Right cardiac atrium (tissue), 5 donors: ENCODE measurements at regions not wholly inside any gene's neighbourhood (a gene's known extent, or its start where the extent isn't known, plus 50 kb on each side); places are given as distances from the start of the nearest gene placed in this dataset.

Experiments
- ATAC-seq, 2 donors: fragments of 200-7000 bp; cut with Tn5 transposase; one replicate each; pipeline versions ENCODE4 v1.8.0 to v1.9.1; 2020; ENCODE audit warnings: moderate library complexity in 2 of 2, mild to moderate bottlenecking in 1 of 2
- DNase-seq, 3 donors: peaks; one replicate each; pipeline ENCODE4 v3.0.0-alpha.2; 2020
- H3K27ac ChIP-seq: one replicate; pipeline ENCODE4 v1.5.1; 2013; ENCODE audit warnings: mild to moderate bottlenecking, low read length, control low read depth, moderate library complexity
- H3K27me3 ChIP-seq: one replicate; pipeline ENCODE4 v1.6.1; 2013; ENCODE audit not compliant: control insufficient read depth, insufficient read depth
- H3K4me1 ChIP-seq: one replicate; pipeline ENCODE4 v1.6.1; 2013; ENCODE audit warnings: low read length; ENCODE audit not compliant: control insufficient read depth, insufficient read depth
- H3K4me3 ChIP-seq: one replicate; pipeline ENCODE4 v1.5.1; 2013; ENCODE audit warnings: low read length, control low read depth
- H3K9me3 ChIP-seq: one replicate; pipeline ENCODE4 v1.6.1; 2013; ENCODE audit warnings: low read length; ENCODE audit not compliant: control insufficient read depth
- WGBS: extraction: QIAGEN DNeasy Blood & Tissue Kit; methylation state at CpG from one replicate; pipeline ENCODE4 v1.1.7; 2013; 5-methylcytosine and 5-hydroxymethylcytosine counted together
- intact Hi-C, 4 donors: fragments of 100-400 bp; cut with DNase I; formaldehyde crosslinking; loops; one replicate each; pipeline versions ENCODE4 v1.11.0 to v1.14.0; 2022 to 2023
- donor health status: healthy with polysubstance abuse.
- donor health status: DM: no; HTN: yes; CAD: no.
- donor health status: DM: no; HTN: no; CAD: no.
- donor health status: DM: no; HTN: yes; CAD: no; lungs with severe emphysema.
- donor health status: DM: yes; HTN: yes; CAD: no.

DNA sequence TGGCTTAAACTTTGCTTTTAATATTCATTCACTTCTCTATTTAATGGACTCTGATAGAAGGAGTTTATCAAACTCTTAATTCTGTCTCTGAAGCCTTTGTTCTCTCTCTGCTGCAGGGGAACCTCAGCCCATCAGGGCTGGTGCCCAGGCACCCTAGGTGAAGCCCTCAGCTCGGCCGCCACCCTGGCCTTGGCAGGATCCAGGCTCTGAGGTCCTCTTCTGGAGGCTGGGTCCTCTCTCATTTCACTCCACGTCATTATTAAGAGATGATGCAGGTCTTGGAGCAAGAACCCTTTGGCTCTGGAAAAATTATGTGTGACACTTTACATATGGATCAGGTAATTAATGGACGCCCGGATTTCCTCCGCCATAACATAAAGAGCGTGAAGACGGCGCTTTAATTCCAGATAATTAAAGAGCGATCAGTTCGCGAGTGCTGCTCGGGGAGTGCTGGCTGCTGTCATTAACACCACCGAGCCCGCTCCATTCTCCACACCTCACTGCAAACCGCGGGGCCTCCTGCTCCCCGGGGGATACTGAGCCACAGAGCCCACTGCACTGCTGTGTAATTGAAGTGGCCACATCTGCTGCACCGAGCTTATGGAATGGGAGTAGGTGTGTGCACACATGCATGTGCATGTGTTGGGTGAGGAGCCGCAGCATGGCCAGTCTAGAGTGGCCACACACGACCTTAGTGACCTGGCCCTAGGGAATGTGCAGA is 259.4 kb upstream of the TNRC6C start:
- DNase-seq (no peak), ATAC-seq (no peak)
- 84% methylated on average over 21 of the region's 21 CpGs for WGBS

GRCh38 chr17:77700165-77700881 is 258.2 kb upstream of the TNRC6C start:
- Histone ChIP-seq H3K27ac (no peak overlapping the region), H3K4me3 (no peak overlapping the region), H3K9me3 (peaks cover 9% of the 10 kb centered on the region), H3K4me1 (no peaks in the 10 kb centered on the region), H3K27me3 (no peaks in the 10 kb centered on the region)
- no peak for DNase-seq
- WGBS, result 72% methylated on average over 13 of the region's 13 CpGs
- ATAC-seq, result no peak
- intact Hi-C loops, result no loop called here

More for the DNA sequence above, 259.4 kb upstream of the TNRC6C start:
- Histone ChIP-seq H3K4me3 (no peak overlapping the region), H3K27ac (no peak overlapping the region), H3K4me1 (no peaks in the 10 kb centered on the region), H3K9me3 (no peaks in the 10 kb centered on the region), H3K27me3 (no peaks in the 10 kb centered on the region)
- intact Hi-C loops, result no loop called here

DNA sequence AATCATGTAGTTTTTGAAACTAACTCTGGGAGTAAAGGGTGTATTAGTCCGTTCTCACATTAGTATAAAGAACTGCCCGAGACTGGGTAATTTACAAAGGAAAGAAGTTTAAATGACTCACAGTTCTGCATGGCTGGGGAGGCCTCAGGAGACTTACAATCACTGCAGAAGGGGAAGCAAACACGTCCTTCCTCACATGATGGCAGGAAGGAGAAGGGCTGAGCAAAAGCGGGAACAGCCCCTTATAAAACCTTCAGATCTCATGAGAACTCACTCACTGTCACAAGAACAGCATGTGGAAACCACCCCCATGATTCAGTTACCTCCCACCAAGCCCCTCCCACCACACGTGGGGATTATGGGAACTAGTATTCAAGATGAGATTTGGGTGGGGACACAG is 256.5 kb upstream of the TNRC6C start:
- ATAC-seq, result no peak

GRCh38 chr17:77704048-77704815 is 254.3 kb upstream of the TNRC6C start:
- no peak for DNase-seq
- intact Hi-C loops, result no loop called here
- WGBS, result 73% methylated on average over 4 of the region's 4 CpGs
- Histone ChIP-seq H3K27me3 (no peaks in the 10 kb centered on the region), H3K9me3 (peaks cover 9% of the 10 kb centered on the region), H3K4me3 (no peak overlapping the region), H3K4me1 (no peaks in the 10 kb centered on the region), H3K27ac (no peak overlapping the region)
- ATAC-seq, result no peak

More for the DNA sequence above, 256.5 kb upstream of the TNRC6C start:
- intact Hi-C loops, result no loop called here
- 62% methylated on average over 5 of the region's 5 CpGs for WGBS
- H3K4me3 ChIP-seq, result no peak overlapping the region
- no peaks in the 10 kb centered on the region for H3K27me3 ChIP-seq
- no peaks in the 10 kb centered on the region for H3K4me1 ChIP-seq
- no peak for DNase-seq
- peaks cover 9% of the 10 kb centered on the region for H3K9me3 ChIP-seq
- H3K27ac ChIP-seq, result no peak overlapping the region

DNA sequence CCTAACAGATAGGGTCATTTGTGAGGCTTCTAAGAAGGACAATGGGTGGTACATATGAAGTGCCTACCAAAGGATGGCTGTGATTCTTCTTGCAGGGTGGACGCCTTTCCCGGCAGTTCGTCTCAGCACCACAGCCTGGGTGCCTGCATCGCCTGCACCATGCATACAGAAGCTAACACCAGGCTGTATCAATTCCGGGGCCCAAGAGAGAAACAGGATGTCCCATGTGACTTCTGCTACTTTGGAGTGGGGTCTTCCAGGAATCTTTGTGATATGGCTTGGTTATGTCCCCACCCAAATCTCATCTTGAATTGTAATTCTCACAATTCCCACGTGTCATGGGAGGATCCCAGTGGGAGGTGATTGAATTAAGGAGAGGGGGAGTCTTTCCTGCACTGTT is 251.6 kb upstream of the TNRC6C start:
- Histone ChIP-seq H3K27ac (no peak overlapping the region), H3K4me3 (no peak overlapping the region), H3K4me1 (no peaks in the 10 kb centered on the region), H3K27me3 (no peaks in the 10 kb centered on the region), H3K9me3 (peaks cover 9% of the 10 kb centered on the region)
- DNase-seq, result no peak
- no peak for ATAC-seq
- WGBS, result 64% methylated on average over 6 of the region's 6 CpGs
- intact Hi-C loops, result no loop called here

- H3K27ac ChIP-seq, result no peak overlapping the region
- H3K4me3 ChIP-seq, result no peak overlapping the region
- no peak for ATAC-seq
- peaks cover 9% of the 10 kb centered on the region for H3K9me3 ChIP-seq
- H3K4me1 ChIP-seq, result no peaks in the 10 kb centered on the region
- intact Hi-C loops, result no loop called here
- WGBS, result 81% methylated on average over 4 of the region's 4 CpGs
- no peaks in the 10 kb centered on the region for H3K27me3 ChIP-seq
- DNase-seq, result no peak
Measured at GRCh38 chr17:77707546-77707945, 251.0 kb upstream of the TNRC6C start.

DNA sequence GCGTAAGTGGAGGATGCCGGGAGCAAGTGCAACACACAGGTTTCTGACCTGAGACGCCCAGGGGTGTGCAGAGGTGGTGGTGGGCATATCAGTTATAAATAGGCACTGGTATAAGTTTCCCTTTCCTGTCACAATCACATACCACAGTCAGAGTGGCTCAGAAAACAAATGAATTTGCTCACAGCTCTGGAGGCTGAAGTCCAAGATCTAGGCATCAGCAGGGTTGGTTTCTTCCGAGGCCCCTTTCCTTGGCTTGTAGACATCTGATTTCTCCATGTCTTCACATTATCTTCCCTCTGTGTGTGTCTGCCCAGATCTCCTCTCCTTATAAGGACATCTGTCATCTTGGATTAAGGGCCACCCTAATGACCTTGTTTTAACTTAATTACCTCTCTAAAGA is 250.5 kb upstream of the TNRC6C start:
- no peak overlapping the region for H3K27ac ChIP-seq
- H3K27me3 ChIP-seq, result no peaks in the 10 kb centered on the region
- H3K4me3 ChIP-seq, result no peak overlapping the region
- DNase-seq (no peak), ATAC-seq (no peak)
- intact Hi-C loops, result no loop called here
- H3K4me1 ChIP-seq, result no peaks in the 10 kb centered on the region
- H3K9me3 ChIP-seq, result peaks cover 9% of the 10 kb centered on the region
- WGBS, result 89% methylated on average over 4 of the region's 4 CpGs

DNA sequence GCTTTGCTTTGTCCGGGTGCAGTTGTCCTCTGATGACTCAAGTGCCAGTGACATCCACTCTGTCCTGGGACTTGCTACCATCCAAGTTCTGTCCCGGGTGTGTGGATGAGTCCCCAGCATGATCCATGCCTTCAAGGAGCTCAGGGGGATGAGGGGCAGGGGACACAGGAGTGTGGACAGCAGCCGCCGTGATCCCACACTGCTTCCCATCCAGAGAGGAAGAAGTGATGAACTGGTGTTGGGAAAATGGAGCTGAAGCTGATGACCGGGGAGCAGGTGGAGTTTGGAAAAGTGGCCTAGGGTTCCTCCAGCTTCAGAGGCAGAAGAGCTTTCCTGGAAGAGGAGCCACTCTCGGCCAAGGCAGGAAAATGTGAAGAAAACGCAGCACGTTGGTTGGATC is 249.6 kb upstream of the TNRC6C start:
- Histone ChIP-seq H3K27me3 (no peaks in the 10 kb centered on the region), H3K9me3 (peaks cover 9% of the 10 kb centered on the region), H3K4me1 (no peaks in the 10 kb centered on the region), H3K4me3 (no peak overlapping the region), H3K27ac (no peak overlapping the region)
- 85% methylated on average over 8 of the region's 8 CpGs for WGBS
- intact Hi-C loops, result no loop called here
- DNase-seq, result no peak
- ATAC-seq, result no peak

GRCh38 chr17:77709594-77709993 is 248.9 kb upstream of the TNRC6C start:
- H3K9me3 ChIP-seq, result peaks cover 4% of the 10 kb centered on the region
- ATAC-seq, result no peak
- WGBS, result 68% methylated on average over 5 of the region's 5 CpGs
- no peak for DNase-seq
- H3K4me1 ChIP-seq, result no peaks in the 10 kb centered on the region
- no peaks in the 10 kb centered on the region for H3K27me3 ChIP-seq
- H3K4me3 ChIP-seq, result no peak overlapping the region
- intact Hi-C loops, result no loop called here
- no peak overlapping the region for H3K27ac ChIP-seq

DNA sequence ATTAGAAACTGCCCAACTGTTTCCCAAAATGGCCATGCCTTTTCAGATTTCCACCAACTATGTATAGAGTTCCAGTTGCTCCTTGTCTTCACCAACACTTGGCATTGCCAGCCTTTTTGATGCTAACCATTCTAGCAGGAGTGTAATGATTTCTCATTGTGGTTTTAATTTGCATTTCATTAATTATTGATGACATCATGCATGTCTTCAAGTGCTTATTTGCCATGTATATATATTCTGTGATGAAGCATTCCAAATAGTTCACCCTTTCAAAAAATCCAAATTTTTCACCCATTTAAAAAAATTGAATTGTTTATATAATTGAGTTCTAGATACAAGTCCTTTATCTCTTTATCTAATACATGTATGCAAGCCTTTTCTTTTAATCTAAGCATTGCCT is 245.9 kb upstream of the TNRC6C start:
- intact Hi-C loops, result no loop called here
- Histone ChIP-seq H3K27me3 (no peaks in the 10 kb centered on the region), H3K27ac (no peak overlapping the region), H3K4me1 (no peaks in the 10 kb centered on the region), H3K9me3 (no peaks in the 10 kb centered on the region), H3K4me3 (no peak overlapping the region)
- no peak for ATAC-seq
- DNase-seq, result no peak

- no peak overlapping the region for H3K4me3 ChIP-seq
- H3K27me3 ChIP-seq, result no peaks in the 10 kb centered on the region
- DNase-seq (no peak), ATAC-seq (no peak)
- no peaks in the 10 kb centered on the region for H3K4me1 ChIP-seq
- H3K9me3 ChIP-seq, result no peaks in the 10 kb centered on the region
- 19% methylated on average over 1 of the region's 1 CpG for WGBS
- no peak overlapping the region for H3K27ac ChIP-seq
- intact Hi-C loops, result no loop called here
Measured at GRCh38 chr17:77716289-77716926, 242.1 kb upstream of the TNRC6C start.
